ENCODE measurements at regions not wholly inside any gene's neighbourhood (a gene's known extent, or its start where the extent isn't known, plus 50 kb on each side); places are given as distances from the start of the nearest gene placed in this dataset.
A peak's percentile ranks its signal among the peaks of the same experiment; 100 is the strongest.
"Not testable (repeated sequence)": the region's sequence is repeated elsewhere in the genome, so short reads cannot be mapped to it uniquely, and the experiment has no call there.

DNA sequence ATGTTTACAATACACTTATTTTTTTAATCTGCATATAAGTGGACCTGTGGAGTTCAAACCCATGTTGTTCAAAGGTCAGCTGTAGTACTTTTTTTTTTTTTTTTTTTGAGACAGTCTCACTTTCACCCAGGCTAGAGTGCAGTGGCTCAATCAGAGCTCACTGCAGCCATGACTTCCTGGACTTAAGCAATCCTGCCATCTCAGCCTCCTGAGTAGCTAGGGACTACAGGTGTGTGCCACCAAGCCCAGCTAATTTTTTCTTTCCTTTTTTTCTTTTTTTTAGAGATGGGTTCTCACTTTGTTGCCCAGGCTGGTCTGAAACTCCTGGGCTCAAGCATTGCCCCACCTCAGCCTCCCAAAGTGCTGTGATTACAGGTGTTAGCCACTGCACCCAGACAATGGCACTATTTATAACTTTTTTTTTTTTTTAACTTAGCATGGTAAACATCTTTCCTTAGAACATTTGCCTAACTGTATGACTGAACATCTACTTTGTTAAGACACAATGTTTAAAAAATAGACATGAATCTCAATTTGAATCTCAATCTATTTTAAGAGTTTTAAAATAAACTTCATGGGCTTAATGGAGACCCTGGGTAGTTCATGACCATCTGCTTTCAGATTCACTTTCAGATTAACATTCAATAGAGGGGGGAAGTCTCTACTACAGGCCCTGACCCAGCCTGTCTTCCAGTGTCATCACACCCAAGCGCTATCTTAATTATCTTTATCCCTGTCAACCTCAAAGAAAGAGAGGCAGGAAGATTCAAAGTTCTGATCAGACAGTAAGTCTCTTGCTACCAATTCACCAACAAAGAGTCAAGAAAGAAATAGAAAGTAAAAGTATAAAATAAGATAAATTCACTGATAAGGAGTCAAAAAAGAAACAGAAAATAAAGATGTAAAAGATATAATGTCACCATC is 97.7 kb upstream of the DOCK9 start:
- DNase-seq (ENCODE audit: low spot score) = no peak

DNA sequence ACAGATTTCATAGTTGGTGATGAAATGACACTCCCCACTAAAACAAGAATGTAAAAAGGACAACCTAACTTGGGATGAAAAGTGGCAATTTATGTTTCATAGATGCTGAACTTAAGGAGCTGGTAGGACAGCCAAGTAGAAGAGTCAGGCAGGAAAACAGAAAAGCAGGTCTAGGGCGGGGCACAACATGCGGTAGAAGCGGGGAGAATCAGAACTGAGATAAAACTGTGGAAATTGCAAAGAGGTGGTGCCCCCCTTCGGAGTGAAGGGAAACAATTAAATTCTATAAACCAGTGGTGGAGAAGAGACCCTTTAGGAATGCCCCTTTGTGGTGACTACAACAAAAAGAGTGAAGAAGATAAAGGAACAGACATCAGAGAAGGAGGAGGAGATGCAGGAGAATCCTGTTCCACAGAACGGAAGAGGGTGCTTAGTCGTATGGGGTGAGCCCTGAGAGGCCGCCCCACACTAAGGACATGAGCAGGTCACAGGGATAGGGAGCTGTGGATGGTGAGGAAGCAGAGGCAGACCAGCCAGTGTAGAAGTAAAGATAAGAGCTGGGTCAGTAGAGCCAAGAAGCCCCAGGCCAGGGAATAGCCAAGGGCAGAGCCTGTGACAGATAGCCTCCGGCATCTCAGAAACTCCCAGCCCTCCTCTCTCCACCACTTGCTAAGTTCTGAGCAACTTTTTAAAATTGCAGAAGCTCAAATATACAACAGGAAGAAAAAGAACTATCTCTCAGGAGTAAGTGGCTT is 100.3 kb upstream of the DOCK9 start:
- DNase-seq (ENCODE audit: low spot score) = no peak

GRCh38 chr13:99080131-99080530 is 102.3 kb upstream of the DOCK9 start:
- DNase-seq (ENCODE audit: low spot score) = no peak

- no peak for DNase-seq (ENCODE audit: low spot score)
Observed at GRCh38 chr13:99083981-99084380, 106.1 kb upstream of the DOCK9 start.

DNA sequence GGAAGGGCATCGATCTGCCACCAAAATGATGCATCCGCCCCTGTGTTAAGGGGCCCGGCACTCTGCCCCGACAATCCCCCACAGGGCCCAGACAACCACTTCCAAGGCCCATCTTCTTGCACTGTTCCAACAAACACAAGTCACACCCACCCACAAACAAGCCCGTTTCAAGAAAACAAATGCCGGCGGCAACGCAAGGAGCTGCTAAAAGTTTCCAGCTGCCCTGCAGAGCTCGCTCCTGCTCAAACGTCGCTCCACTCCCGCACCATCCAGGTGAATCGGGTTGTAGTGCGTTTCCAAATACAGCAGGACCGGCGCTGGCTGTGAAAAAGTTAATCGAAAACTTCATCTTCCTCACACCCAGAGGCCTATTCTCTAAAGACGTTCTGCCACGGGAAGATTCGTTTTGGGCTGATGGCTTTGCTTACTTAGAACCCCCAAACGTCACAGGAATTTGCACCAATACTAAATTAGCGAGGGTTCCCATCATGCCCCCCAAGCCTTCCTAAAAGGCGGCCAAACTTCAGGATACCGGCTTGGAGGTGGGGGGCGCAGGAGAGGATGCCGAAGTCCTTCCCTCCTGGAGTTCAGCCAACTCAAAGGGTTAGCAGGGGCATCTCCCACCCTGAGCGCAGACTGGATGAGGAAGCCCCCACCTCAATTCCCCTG is 107.4 kb upstream of the DOCK9 start:
- DNase-seq (ENCODE audit: low spot score) = no peak

- no peak for DNase-seq (ENCODE audit: low spot score)
Observed at GRCh38 chr13:99085808-99086266, 108.0 kb upstream of the DOCK9 start.

- peak; percentile 57 for DNase-seq (ENCODE audit: low spot score)
Observed at GRCh38 chr13:99086267-99087097, 108.6 kb upstream of the DOCK9 start.

DNA sequence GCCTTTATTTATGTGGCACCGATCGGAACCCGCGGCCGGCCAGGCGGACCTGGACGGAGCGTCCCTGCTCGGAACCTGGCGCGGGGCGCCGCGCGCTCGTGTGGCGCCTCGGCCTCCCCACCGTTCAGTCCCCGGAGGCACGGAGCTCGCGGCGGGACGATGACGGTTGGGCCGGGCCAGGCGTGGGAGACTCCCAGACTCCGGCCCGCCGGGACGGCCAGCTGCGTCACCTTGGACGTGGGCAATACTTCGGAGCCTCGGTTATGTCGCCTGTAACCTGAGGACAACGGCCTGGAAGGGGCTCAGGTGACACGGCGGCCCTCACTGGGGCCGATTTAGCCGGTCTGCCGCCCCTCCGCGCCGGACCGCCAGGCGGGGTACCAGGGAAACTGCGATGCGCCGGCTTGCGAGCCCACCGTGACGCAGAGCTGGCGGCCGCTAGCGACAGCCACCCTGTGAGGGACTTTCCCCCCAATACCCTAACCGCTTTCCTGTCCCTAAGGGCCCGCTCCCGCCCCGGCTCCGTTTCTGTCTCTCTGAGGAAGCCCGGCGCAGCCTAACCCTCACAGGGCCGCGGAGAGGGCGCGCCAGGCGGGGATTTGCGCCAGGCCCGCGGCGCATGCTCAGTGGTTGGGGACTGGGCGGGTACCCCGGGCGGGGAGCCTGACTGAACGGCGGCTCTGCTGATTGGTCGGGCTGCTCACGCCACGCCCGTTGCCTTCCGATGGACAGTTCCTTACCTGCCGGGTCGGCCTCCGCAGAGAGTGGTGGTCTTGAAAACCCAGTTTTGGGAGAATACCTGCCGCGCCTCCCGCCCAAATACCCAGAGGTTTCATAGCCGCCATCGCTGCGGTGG is 109.5 kb upstream of the DOCK9 start:
- peak; percentile 81 for DNase-seq (ENCODE audit: low spot score)

GRCh38 chr13:99087954-99088491 is 110.2 kb upstream of the DOCK9 start:
- DNase-seq (ENCODE audit: low spot score) = no peak

GRCh38 chr13:99093997-99094396 is 106.7 kb upstream of the UBAC2 start:
- no peak for DNase-seq (ENCODE audit: low spot score)

DNA sequence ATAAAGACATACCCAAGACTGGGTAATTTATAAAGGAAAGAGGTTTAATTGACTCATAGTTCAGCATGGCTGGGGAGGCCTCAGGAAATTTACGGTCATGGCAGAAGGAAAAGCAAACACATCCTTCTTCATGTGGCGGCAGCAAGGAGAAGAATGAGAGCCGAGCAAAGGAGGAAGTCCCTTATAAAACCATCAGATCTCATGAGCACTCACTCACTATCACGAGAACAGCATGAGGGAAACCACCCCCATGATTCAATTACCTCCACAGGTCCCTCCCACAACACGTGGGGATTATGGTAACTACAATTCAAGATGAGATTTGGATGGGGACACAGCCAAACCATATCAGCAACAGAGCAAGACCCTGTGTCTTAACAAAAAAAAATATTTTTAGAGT is 98.8 kb upstream of the UBAC2 start:
- not testable (repeated sequence) for DNase-seq (ENCODE audit: low spot score)

GRCh38 chr13:99103536-99103935 is 97.1 kb upstream of the UBAC2 start:
- no peak for DNase-seq (ENCODE audit: low spot score)

GRCh38 chr13:99104396-99104795 is 96.3 kb upstream of the UBAC2 start:
- DNase-seq (ENCODE audit: low spot score) = no peak

- DNase-seq (ENCODE audit: low spot score) = no peak
Observed at GRCh38 chr13:99105160-99105559, 95.5 kb upstream of the UBAC2 start.

GRCh38 chr13:99113351-99113750 is 87.3 kb upstream of the UBAC2 start:
- no peak for DNase-seq (ENCODE audit: low spot score)

- no peak for DNase-seq (ENCODE audit: low spot score)
Observed at GRCh38 chr13:99118179-99118578, 82.5 kb upstream of the UBAC2 start.

- DNase-seq (ENCODE audit: low spot score) = no peak
Observed at GRCh38 chr13:99119656-99120055, 81.0 kb upstream of the UBAC2 start.

DNA sequence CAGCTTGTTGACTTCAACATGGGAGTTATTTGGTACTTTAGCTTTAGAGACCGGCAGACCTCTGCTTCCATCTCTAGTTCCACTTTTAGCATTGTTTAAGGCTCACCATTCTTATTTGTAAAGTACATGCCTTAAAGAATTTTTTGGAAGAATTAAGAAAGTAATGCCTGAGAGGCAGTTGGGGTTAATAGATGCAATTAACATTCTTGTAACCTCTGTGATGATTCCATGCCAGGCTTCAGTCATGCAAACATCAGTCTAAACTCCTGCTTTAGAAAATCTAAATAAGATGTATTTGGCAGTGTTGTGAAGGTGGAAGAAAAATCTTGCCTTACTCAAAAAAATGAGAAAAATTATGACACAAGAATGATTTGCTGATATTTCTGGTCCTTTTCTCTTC is 79.9 kb upstream of the UBAC2 start:
- DNase-seq (ENCODE audit: low spot score) = no peak

GRCh38 chr13:99122171-99122570 is 78.5 kb upstream of the UBAC2 start:
- DNase-seq (ENCODE audit: low spot score) = no peak

Measured in kidney capillary endothelial cell (primary cell).